IMR-90 (cell line): ENCODE measurements at regions not wholly inside any gene's neighbourhood (a gene's known extent, or its start where the extent isn't known, plus 50 kb on each side); places are given as distances from the start of the nearest gene placed in this dataset.

Source experiments
- ATAC-seq: fragments of 200-7000 bp; cut with Tn5 transposase; 2 replicates; pipeline ENCODE4 v1.9.1; 2020; ENCODE audit warnings: low read depth, mild to moderate bottlenecking, moderate library complexity
- BruUV-seq: library from RNA; stranded (reverse); fragments of 400-500 nt; replicated peaks from 2 replicates; lab custom pipeline; 2021; lab: Mats Ljungman, UMichigan
- CTCF ChIA-PET: fragments of 300-600 bp; formaldehyde crosslinking; extraction: SDS; loops from one replicate; lab custom pipeline; 2021; ENCODE audit warnings: antibody characterized with exemption; lab: Yijun Ruan, JAX
- POLR2A ChIA-PET: fragments of 300-600 bp; sonication (Branson Sonifier 250); formaldehyde crosslinking; loops from one replicate; lab custom pipeline; 2022; ENCODE audit warnings: antibody characterized with exemption; ENCODE audit not compliant: unreplicated experiment; lab: Charles Lee
- DNase-seq: peaks from one replicate; pipeline ENCODE4 v3.0.0; 2013
- H2AFZ ChIP-seq: replicated peaks from 2 replicates; pipeline ENCODE3; 2013; ENCODE audit warnings: low read length, mild to moderate bottlenecking; ENCODE audit not compliant: poor library complexity
- H2AK5ac ChIP-seq: 2 replicates; pipeline ENCODE4 v1.6.1; 2013; ENCODE audit warnings: low read depth, low read length, inconsistent platforms
- H2AK9ac ChIP-seq: replicated peaks from 2 replicates; pipeline ENCODE3; 2013; ENCODE audit warnings: mild to moderate bottlenecking, low read depth, low read length, moderate library complexity; ENCODE audit not compliant: poor library complexity
- H2BK120ac ChIP-seq: 2 replicates; pipeline ENCODE4 v1.6.1; 2013; ENCODE audit warnings: low read depth, low read length, inconsistent platforms
- H2BK15ac ChIP-seq: 3 replicates; pipeline ENCODE4 v1.6.1; 2013; ENCODE audit warnings: low read depth, low read length, inconsistent platforms
- H2BK20ac ChIP-seq: 2 replicates; pipeline ENCODE4 v1.6.1; 2013; ENCODE audit warnings: low read depth, mild to moderate bottlenecking, inconsistent platforms, low read length, moderate library complexity
- H2BK5ac ChIP-seq: 2 replicates; pipeline ENCODE4 v1.6.1; 2013; ENCODE audit warnings: mild to moderate bottlenecking, low read depth, low read length, inconsistent platforms; ENCODE audit not compliant: poor library complexity, severe bottlenecking
- H3K14ac ChIP-seq: replicated peaks from 2 replicates; pipeline ENCODE4 v1.6.1; 2013; ENCODE audit warnings: low read depth, low read length, inconsistent platforms
- H3K18ac ChIP-seq: 2 replicates; pipeline ENCODE4 v1.6.1; 2013; ENCODE audit warnings: low read depth, low read length, control low read depth
- H3K23ac ChIP-seq: 2 replicates; pipeline ENCODE4 v1.6.1; 2013; ENCODE audit warnings: low read depth, low read length, inconsistent platforms
- H3K27ac ChIP-seq: 2 replicates; pipeline ENCODE4 v1.5.1; 2013; ENCODE audit warnings: mild to moderate bottlenecking, control low read depth, low read length; ENCODE audit not compliant: insufficient read depth
- H3K27me3 ChIP-seq: 2 replicates; pipeline ENCODE4 v1.6.1; 2013; ENCODE audit warnings: low read length; ENCODE audit not compliant: control insufficient read depth, insufficient read depth
- H3K36me3 ChIP-seq: 2 replicates; pipeline ENCODE4 v1.6.1; 2013; ENCODE audit warnings: low read length, mixed read lengths; ENCODE audit not compliant: control insufficient read depth, insufficient read depth
- H3K4ac ChIP-seq: 2 replicates; pipeline ENCODE4 v1.6.1; 2013; ENCODE audit warnings: low read depth, low read length, inconsistent platforms
- H3K4me1 ChIP-seq: 2 replicates; pipeline ENCODE4 v1.6.1; 2013; ENCODE audit warnings: low read length, mixed read lengths; ENCODE audit not compliant: control insufficient read depth, insufficient read depth
- H3K4me2 ChIP-seq: 2 replicates; pipeline ENCODE4 v1.6.1; 2013; ENCODE audit warnings: low read depth, mild to moderate bottlenecking, control low read depth, low read length, moderate library complexity
- H3K4me3 ChIP-seq: 2 replicates; pipeline ENCODE4 v1.5.1; 2013; ENCODE audit warnings: low read depth, mild to moderate bottlenecking, control low read depth, low read length, moderate library complexity; ENCODE audit not compliant: insufficient read depth
- H3K56ac ChIP-seq: 2 replicates; pipeline ENCODE4 v1.6.1; 2013; ENCODE audit warnings: low read length, inconsistent platforms; ENCODE audit not compliant: insufficient read depth; ENCODE audit errors: extremely low read depth
- H3K79me1 ChIP-seq, 2 experiments: 2 replicates each; pipeline ENCODE4 v1.6.1; 2013; ENCODE audit warnings: low read length in 2 of 2, inconsistent platforms in 1 of 2, low read depth in 1 of 2
- H3K9ac ChIP-seq: 2 replicates; pipeline ENCODE4 v1.6.1; 2013; ENCODE audit warnings: low read depth, low read length, control low read depth
- H3K9me1 ChIP-seq: 2 replicates; pipeline ENCODE4 v1.6.1; 2013; ENCODE audit warnings: low read length, inconsistent platforms; ENCODE audit not compliant: insufficient read depth
- H3K9me3 ChIP-seq: 2 replicates; pipeline ENCODE4 v1.6.1; 2013; ENCODE audit warnings: low read length; ENCODE audit not compliant: control insufficient read depth, insufficient read depth
- H4K20me1 ChIP-seq: 2 replicates; pipeline ENCODE4 v1.6.1; 2013; ENCODE audit warnings: low read length, inconsistent platforms; ENCODE audit not compliant: insufficient read depth
- H4K5ac ChIP-seq: 2 replicates; pipeline ENCODE4 v1.6.1; 2013; ENCODE audit warnings: mild to moderate bottlenecking, low read depth, low read length, control low read depth
- H4K8ac ChIP-seq, 2 experiments: 2 replicates each; pipeline ENCODE4 v1.6.1; 2013; ENCODE audit warnings: low read depth in 2 of 2, low read length in 2 of 2, control low read depth in 1 of 2, inconsistent platforms in 1 of 2
- H4K91ac ChIP-seq: 2 replicates; pipeline ENCODE4 v1.6.1; 2013; ENCODE audit warnings: low read depth, low read length, inconsistent platforms; ENCODE audit not compliant: insufficient read depth
- MAFK ChIP-seq: IDR thresholded peaks from 2 replicates; pipeline ENCODE4 v1.6.1; 2012; ENCODE audit warnings: low read depth, low read length, improper control_type of control experiment
- NFE2L2 ChIP-seq: fragments of 150-350 bp; IDR thresholded peaks from 2 replicates; pipeline ENCODE4 v1.6.1; 2016; ENCODE audit warnings: low read depth, mild to moderate bottlenecking, low read length
- SMC3 ChIP-seq: fragments of 150-350 bp; IDR thresholded peaks from 2 replicates; pipeline ENCODE4 v1.6.1; 2016; ENCODE audit warnings: low read depth, mild to moderate bottlenecking, antibody characterized with exemption, low read length, moderate library complexity
- WGBS, 2 experiments: methylation state at CpG; one replicate each; pipeline versions ENCODE4 v1.1.5 to v1.1.7; 2013; ENCODE audit warnings: missing lambda C conversion rate in 2 of 2; ENCODE audit not compliant: insufficient read length in 1 of 2; ENCODE audit errors: extremely low coverage in 2 of 2; 5-methylcytosine and 5-hydroxymethylcytosine counted together
- dilution Hi-C: fragments of 300-500 bp; cut with HindIII; formaldehyde crosslinking; loops from one replicate; pipeline ENCODE4 v1.14.3; 2018; ENCODE audit warnings: low sequenced_read_pairs; ENCODE audit not compliant: unreplicated experiment
- in situ Hi-C: fragments of 300-500 bp; cut with MboI; formaldehyde crosslinking; loops from 3 replicates; pipeline ENCODE4 v1.14.3; 2019; ENCODE audit warnings: low sequenced_read_pairs, inconsistent platforms, mixed read lengths
- intact Hi-C: fragments of 100-400 bp; cut with micrococcal nuclease; formaldehyde crosslinking; loops from 2 replicates; pipeline ENCODE4 v1.10.0; 2022
- TF ChIP-seq, protein P1 (sequence below): fragments of 150-350 bp; IDR thresholded peaks from 2 replicates; pipeline ENCODE4 v1.6.1; 2016; ENCODE audit warnings: low read depth, mild to moderate bottlenecking, low read length, moderate library complexity, borderline replicate concordance
- TF ChIP-seq, protein P2 (sequence below): fragments of 150-350 bp; IDR thresholded peaks from 2 replicates; pipeline ENCODE4 v1.6.1; 2017; ENCODE audit warnings: mild to moderate bottlenecking, antibody characterized with exemption, low read length, low read depth

DNA sequence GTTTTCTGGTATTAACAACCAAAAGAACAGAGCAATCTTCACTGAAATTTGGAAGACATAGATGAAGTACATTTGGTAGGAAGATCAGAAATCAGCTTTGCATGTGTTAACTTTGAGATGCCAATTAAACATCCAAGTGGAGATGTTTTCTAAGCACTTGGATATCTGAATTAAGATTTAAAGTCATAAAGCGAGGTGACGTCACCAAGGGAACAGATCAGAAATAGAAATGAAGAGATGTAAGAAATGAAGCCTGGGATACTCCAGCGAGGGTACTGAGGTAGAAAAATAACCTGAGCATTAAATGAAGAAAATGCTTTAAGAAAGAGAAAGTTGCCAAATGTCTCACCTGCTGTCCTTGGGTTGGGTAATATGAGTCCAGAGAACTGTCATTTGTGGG is 1223.3 kb downstream of the MAT2B start:
- H3K56ac ChIP-seq, result no peak overlapping the region
- H2BK20ac ChIP-seq, result no peak overlapping the region
- dilution Hi-C loops (no loop called here), intact Hi-C loops (no loop called here), in situ Hi-C loops (no loop called here)
- H3K79me1 ChIP-seq, result no peaks in the 10 kb centered on the region
- no peak overlapping the region for H4K91ac ChIP-seq
- TF ChIP-seq NFE2L2 (no peak), MAFK (no peak), SMC3 (no peak)
- TF ChIP-seq, protein P1, sequence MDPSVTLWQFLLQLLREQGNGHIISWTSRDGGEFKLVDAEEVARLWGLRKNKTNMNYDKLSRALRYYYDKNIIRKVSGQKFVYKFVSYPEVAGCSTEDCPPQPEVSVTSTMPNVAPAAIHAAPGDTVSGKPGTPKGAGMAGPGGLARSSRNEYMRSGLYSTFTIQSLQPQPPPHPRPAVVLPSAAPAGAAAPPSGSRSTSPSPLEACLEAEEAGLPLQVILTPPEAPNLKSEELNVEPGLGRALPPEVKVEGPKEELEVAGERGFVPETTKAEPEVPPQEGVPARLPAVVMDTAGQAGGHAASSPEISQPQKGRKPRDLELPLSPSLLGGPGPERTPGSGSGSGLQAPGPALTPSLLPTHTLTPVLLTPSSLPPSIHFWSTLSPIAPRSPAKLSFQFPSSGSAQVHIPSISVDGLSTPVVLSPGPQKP, result no peak
- TF ChIP-seq, protein P2, sequence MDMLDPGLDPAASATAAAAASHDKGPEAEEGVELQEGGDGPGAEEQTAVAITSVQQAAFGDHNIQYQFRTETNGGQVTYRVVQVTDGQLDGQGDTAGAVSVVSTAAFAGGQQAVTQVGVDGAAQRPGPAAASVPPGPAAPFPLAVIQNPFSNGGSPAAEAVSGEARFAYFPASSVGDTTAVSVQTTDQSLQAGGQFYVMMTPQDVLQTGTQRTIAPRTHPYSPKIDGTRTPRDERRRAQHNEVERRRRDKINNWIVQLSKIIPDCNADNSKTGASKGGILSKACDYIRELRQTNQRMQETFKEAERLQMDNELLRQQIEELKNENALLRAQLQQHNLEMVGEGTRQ, result no peak
- H3K4me3 ChIP-seq, result no peak overlapping the region
- no peak overlapping the region for H3K4me2 ChIP-seq
- CTCF ChIA-PET, result no interaction called here
- no peak overlapping the region for H2BK120ac ChIP-seq
- no peaks in the 10 kb centered on the region for H3K36me3 ChIP-seq
- H2AK5ac ChIP-seq, result no peak overlapping the region
- no peak overlapping the region for H3K4ac ChIP-seq
- H2AK9ac ChIP-seq, result no peak overlapping the region
- H3K9me3 ChIP-seq, result peaks cover 2% of the 10 kb centered on the region; the same call in 1 of the 2 replicates
- no peak overlapping the region for H3K18ac ChIP-seq
- no peak overlapping the region for H4K8ac ChIP-seq
- H3K23ac ChIP-seq, result no peak overlapping the region
- POLR2A ChIA-PET, result no interaction called here
- H3K9me1 ChIP-seq, result no peaks in the 10 kb centered on the region
- no peak overlapping the region for H4K5ac ChIP-seq
- WGBS, 2 experiments, result 75% methylated on average over 2 of the region's 3 CpGs; no CpG with 5 or more reads in 1 of the 2 experiments
- H4K20me1 ChIP-seq, result no peaks in the 10 kb centered on the region
- BruUV-seq, result no TSS peak
- no peak for ATAC-seq
- no peak for DNase-seq
- no peak overlapping the region for H3K9ac ChIP-seq
- H2BK5ac ChIP-seq, result no peak overlapping the region
- no peaks in the 10 kb centered on the region for H3K4me1 ChIP-seq
- H3K27ac ChIP-seq, result no peak overlapping the region
- no peaks in the 10 kb centered on the region for H3K27me3 ChIP-seq
- no peak overlapping the region for H3K14ac ChIP-seq
- no peak overlapping the region for H2AFZ ChIP-seq
- H2BK15ac ChIP-seq, result no peak overlapping the region
